Endothelial cell of umbilical vein (primary cell): ENCODE measurements at regions not wholly inside any gene's neighbourhood (a gene's known extent, or its start where the extent isn't known, plus 50 kb on each side); places are given as distances from the start of the nearest gene placed in this dataset.

Experiments
- BruUV-seq: library from RNA; stranded (reverse); fragments of 400-500 nt; replicated peaks from 2 replicates; lab custom pipeline; 2021; lab: Mats Ljungman, UMichigan
- CTCF ChIA-PET: fragments of 300-600, 350-600 bp; sonication (Branson Sonifier 250); formaldehyde crosslinking; loops from one replicate; lab custom pipeline; 2021; ENCODE audit warnings: antibody characterized with exemption, inconsistent platforms; lab: Charles Lee
- POLR2A ChIA-PET: fragments of 300-600, 350-600 bp; sonication (Branson Sonifier 250); formaldehyde crosslinking; loops from one replicate; lab custom pipeline; 2021; ENCODE audit warnings: antibody characterized with exemption, inconsistent platforms; lab: Charles Lee
- DNase-seq: peaks from one replicate; pipeline ENCODE4 v3.0.0-alpha.2; 2011; ENCODE audit warnings: low read depth, low spot score
- FAIRE-seq: peaks from 2 replicates; lab custom pipeline; 2011; peaks lifted over from hg19 to GRCh38; lab: Jason Lieb, UNC
- H2AFZ ChIP-seq: 2 replicates; pipeline ENCODE4 v1.6.0; 2012; ENCODE audit warnings: low read depth, low read length, control low read depth, inconsistent platforms
- H3K27ac ChIP-seq: 2 replicates; pipeline ENCODE4 v1.5.1; 2011; ENCODE audit warnings: low read depth, mild to moderate bottlenecking, control low read depth, low read length, moderate library complexity; ENCODE audit not compliant: insufficient read depth
- H3K27me3 ChIP-seq, 2 experiments: 2 replicates each; pipeline versions ENCODE4 v1.6.0 to v1.6.1; 2011; ENCODE audit warnings: low read length in 2 of 2, mixed read lengths in 1 of 2; ENCODE audit not compliant: control insufficient read depth in 2 of 2, insufficient read depth in 2 of 2
- H3K36me3 ChIP-seq, 2 experiments: 2 replicates in 1 of 2; 3 replicates in 1 of 2; pipeline ENCODE4 v1.5.1; 2011; ENCODE audit warnings: low read length in 2 of 2, mild to moderate bottlenecking in 1 of 2, moderate library complexity in 1 of 2; ENCODE audit not compliant: control insufficient read depth in 2 of 2, insufficient read depth in 2 of 2; ENCODE audit errors: extremely low read depth in 1 of 2
- H3K4me1 ChIP-seq: 3 replicates; pipeline ENCODE4 v1.5.1; 2011; ENCODE audit warnings: mild to moderate bottlenecking, low read length; ENCODE audit not compliant: control insufficient read depth, insufficient read depth; ENCODE audit errors: extremely low read depth
- H3K4me2 ChIP-seq: 2 replicates; pipeline ENCODE4 v1.6.1; 2011; ENCODE audit warnings: low read length, control low read depth, mixed read lengths; ENCODE audit not compliant: insufficient read depth
- H3K4me3 ChIP-seq, 3 experiments: fragments of 200-600 bp in 1 of 3; sonication (generic), shearing (Covaris generic) in 1 of 3; replicated peaks in 1 of 3; 2 replicates each; pipeline ENCODE4 v1.5.1; 2011 to 2016; ENCODE audit warnings: control low read depth in 3 of 3, low read length in 3 of 3, mild to moderate bottlenecking in 2 of 3, inconsistent platforms in 1 of 3, low read depth in 1 of 3, moderate library complexity in 1 of 3; ENCODE audit not compliant: insufficient read depth in 1 of 3
- H3K79me2 ChIP-seq: 2 replicates; pipeline ENCODE4 v1.6.0; 2012; ENCODE audit warnings: low read length, inconsistent platforms; ENCODE audit not compliant: control insufficient read depth, insufficient read depth
- H3K9ac ChIP-seq: replicated peaks from 2 replicates; pipeline ENCODE3; 2011; ENCODE audit warnings: low read length, control low read depth; ENCODE audit not compliant: insufficient read depth; ENCODE audit errors: extremely low read depth
- H3K9me1 ChIP-seq: replicated peaks from 3 replicates; pipeline ENCODE4 v1.6.0; 2011; ENCODE audit warnings: mild to moderate bottlenecking, low read length; ENCODE audit not compliant: control insufficient read depth, insufficient read depth; ENCODE audit errors: extremely low read depth
- H3K9me3 ChIP-seq: replicated peaks from 2 replicates; pipeline ENCODE4 v1.5.1; 2012; ENCODE audit warnings: low read length, inconsistent platforms; ENCODE audit not compliant: control insufficient read depth, insufficient read depth
- H4K20me1 ChIP-seq: replicated peaks from 2 replicates; pipeline ENCODE3; 2011; ENCODE audit warnings: mild to moderate bottlenecking, low read length; ENCODE audit not compliant: control insufficient read depth, insufficient read depth; ENCODE audit errors: extremely low read depth
- CTCF ChIP-seq, 2 donors: IDR thresholded peaks; 1 replicate in 1 of 2; 2 replicates in 1 of 2; pipeline ENCODE4 v1.5.1; 2011; ENCODE audit warnings: low read length in 2 of 2, mild to moderate bottlenecking in 2 of 2, moderate library complexity in 2 of 2, control low read depth in 1 of 2, inconsistent platforms in 1 of 2, low read depth in 1 of 2; ENCODE audit not compliant: insufficient read depth in 1 of 2; ENCODE audit errors: extremely low read depth in 1 of 2
- EZH2 ChIP-seq: IDR thresholded peaks from 2 replicates; pipeline ENCODE4 v1.6.1; 2012; ENCODE audit warnings: borderline replicate concordance, low read depth, mild to moderate bottlenecking, moderate library complexity, low read length, inconsistent platforms; ENCODE audit not compliant: severe bottlenecking
- FOS ChIP-seq: IDR thresholded peaks from 2 replicates; pipeline ENCODE4 v1.6.1; 2011; ENCODE audit warnings: mild to moderate bottlenecking, low read length, moderate library complexity, borderline replicate concordance; ENCODE audit not compliant: insufficient read depth
- GATA2 ChIP-seq: IDR thresholded peaks from 2 replicates; pipeline ENCODE4 v1.7.0; 2011; ENCODE audit warnings: low read depth, mild to moderate bottlenecking, moderate library complexity, mixed read lengths, low read length; ENCODE audit not compliant: insufficient read length, insufficient read depth
- JUN ChIP-seq: IDR thresholded peaks from 2 replicates; pipeline ENCODE4 v1.6.1; 2011; ENCODE audit warnings: borderline replicate concordance, low read depth; ENCODE audit not compliant: insufficient read length, insufficient read depth
- MYC ChIP-seq: IDR thresholded peaks from one replicate; pipeline ENCODE4 v1.6.1; 2011; ENCODE audit warnings: mild to moderate bottlenecking, low read depth, low read length
- POLR2A ChIP-seq: IDR thresholded peaks from 2 replicates; pipeline ENCODE4 v1.6.1; 2012; ENCODE audit warnings: low read depth, mild to moderate bottlenecking, control low read depth, low read length
- POLR2AphosphoS5 ChIP-seq: IDR thresholded peaks from 2 replicates; pipeline ENCODE4 v1.6.1; 2012; ENCODE audit warnings: low read depth, mild to moderate bottlenecking, control low read depth, low read length, moderate library complexity; ENCODE audit not compliant: insufficient read depth
- dilution Hi-C: fragments of 300-500 bp; cut with MboI; formaldehyde crosslinking; loops from one replicate; pipeline ENCODE4 v1.15.0; 2019; ENCODE audit warnings: low sequenced_read_pairs; ENCODE audit not compliant: extremely low pct_ligation_motif_present
- intact Hi-C: fragments of 100-400 bp; cut with micrococcal nuclease; formaldehyde crosslinking; loops from one replicate; pipeline ENCODE4 v1.10.0; 2022
- TF ChIP-seq, protein P1 (sequence below): IDR thresholded peaks from 2 replicates; pipeline ENCODE4 v1.6.1; 2011; ENCODE audit not compliant: insufficient read depth, insufficient read length

DNA sequence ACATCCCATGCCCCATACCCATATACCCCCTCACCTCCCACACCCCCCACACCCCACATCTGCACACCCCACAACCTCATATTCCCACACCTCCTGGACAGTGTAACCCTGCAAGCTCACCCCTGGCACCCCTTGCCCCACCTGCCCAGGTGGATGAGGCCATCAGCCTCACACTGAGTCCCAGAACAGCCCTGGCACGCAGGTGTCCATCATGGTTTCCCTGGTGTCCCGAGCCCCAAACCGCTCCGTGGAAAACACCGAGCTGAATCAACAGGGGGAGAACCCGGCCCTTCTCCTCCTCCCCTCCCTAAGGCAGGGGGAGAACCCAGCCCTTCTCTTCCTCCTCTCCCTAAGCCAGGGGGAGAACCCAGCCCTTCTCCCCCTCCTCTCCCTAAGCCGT, 415.6 kb upstream of the SALL3 start:
- H3K27ac ChIP-seq, result no peak overlapping the region
- H2AFZ ChIP-seq, result no peak overlapping the region
- CTCF ChIA-PET, result no interaction called here
- DNase-seq (no peak), FAIRE-seq (no peak)
- H3K9ac ChIP-seq, result no peak overlapping the region
- intact Hi-C loops (no loop called here), dilution Hi-C loops (no loop called here)
- TF ChIP-seq, protein P1, sequence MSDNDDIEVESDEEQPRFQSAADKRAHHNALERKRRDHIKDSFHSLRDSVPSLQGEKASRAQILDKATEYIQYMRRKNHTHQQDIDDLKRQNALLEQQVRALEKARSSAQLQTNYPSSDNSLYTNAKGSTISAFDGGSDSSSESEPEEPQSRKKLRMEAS, result no peak
- TF ChIP-seq JUN (no peak), FOS (no peak), CTCF (IDR thresholded peaks at IDR 0.05; ENCODE audit: extremely low read depth in 1 of 2, insufficient read depth in 1 of 2, low read depth in 1 of 2, low read length in 2 of 2) (no peak), POLR2AphosphoS5 (no peak), EZH2 (no peak), MYC (no peak), POLR2A (no peak), GATA2 (no peak)
- no peaks in the 10 kb centered on the region for H3K9me1 ChIP-seq
- no peaks in the 10 kb centered on the region for H3K79me2 ChIP-seq
- H3K4me1 ChIP-seq, result no peaks in the 10 kb centered on the region
- peaks cover 3% of the 10 kb centered on the region for H3K9me3 ChIP-seq
- H3K4me3 ChIP-seq, result no peak overlapping the region
- no peaks in the 10 kb centered on the region for H4K20me1 ChIP-seq
- H3K4me2 ChIP-seq, result no peak overlapping the region
- H3K36me3 ChIP-seq, result no peaks in the 10 kb centered on the region
- POLR2A ChIA-PET, result no interaction called here
- no TSS peak for BruUV-seq
- H3K27me3 ChIP-seq, result no peaks in the 10 kb centered on the region
